Common myeloid progenitor, CD34-positive (primary cell): ENCODE measurements at regions not wholly inside any gene's neighbourhood (a gene's known extent, or its start where the extent isn't known, plus 50 kb on each side); places are given as distances from the start of the nearest gene placed in this dataset.

Source experiments
- CTCF ChIA-PET: fragments of 350-600 bp; sonication (Branson Sonifier 250); formaldehyde crosslinking; loops from one replicate; lab custom pipeline; 2021; ENCODE audit warnings: antibody characterized with exemption; lab: Charles Lee
- POLR2A ChIA-PET: fragments of 350-600 bp; sonication (Branson Sonifier 250); formaldehyde crosslinking; loops from one replicate; lab custom pipeline; 2021; ENCODE audit warnings: antibody characterized with exemption; lab: Charles Lee
- DNase-seq, 3 donors: peaks; one replicate each; pipeline versions ENCODE4 v3.0.0 to v3.0.0-alpha.2; 2013
- H3K27ac ChIP-seq, 2 experiments: 1 replicate in 1 of 2; 2 replicates in 1 of 2; pipeline ENCODE4 v1.7.0; 2013; ENCODE audit warnings: inconsistent platforms in 2 of 2, low read length in 2 of 2, mild to moderate bottlenecking in 2 of 2, low read depth in 1 of 2, moderate library complexity in 1 of 2; ENCODE audit not compliant: severe bottlenecking in 2 of 2, insufficient read depth in 1 of 2, poor library complexity in 1 of 2
- H3K27me3 ChIP-seq, 5 experiments: replicated peaks in 2 of 5; 1 replicate in 3 of 5; 2 replicates in 2 of 5; pipeline versions ENCODE4 v1.6.1 to v1.7.0; 2013; ENCODE audit warnings: low read length in 4 of 5, mild to moderate bottlenecking in 2 of 5, moderate library complexity in 2 of 5, inconsistent platforms in 1 of 5; ENCODE audit not compliant: insufficient read depth in 5 of 5, control insufficient read depth in 4 of 5
- H3K36me3 ChIP-seq, 4 experiments: 1 replicate in 2 of 4; 2 replicates in 2 of 4; pipeline versions ENCODE4 v1.6.1 to v1.7.0; 2013; ENCODE audit warnings: low read length in 3 of 4, control low read depth in 1 of 4, mild to moderate bottlenecking in 1 of 4; ENCODE audit not compliant: control insufficient read depth in 4 of 4, insufficient read depth in 4 of 4
- H3K4me1 ChIP-seq, 4 experiments: 1 replicate in 3 of 4; 2 replicates in 1 of 4; pipeline versions ENCODE4 v1.6.1 to v1.7.1; 2013; ENCODE audit warnings: low read length in 3 of 4, mild to moderate bottlenecking in 3 of 4, control low read depth in 1 of 4, inconsistent platforms in 1 of 4, moderate library complexity in 1 of 4; ENCODE audit not compliant: control insufficient read depth in 4 of 4, insufficient read depth in 4 of 4; ENCODE audit errors: control extremely low read depth in 1 of 4
- H3K4me3 ChIP-seq, 7 experiments: 1 replicate in 4 of 7; 2 replicates in 3 of 7; pipeline versions ENCODE4 v1.5.1 to v1.7.0; 2013; ENCODE audit warnings: mild to moderate bottlenecking in 7 of 7, low read length in 6 of 7, moderate library complexity in 6 of 7, inconsistent platforms in 2 of 7, low read depth in 2 of 7, control low read depth in 1 of 7; ENCODE audit not compliant: insufficient read depth in 4 of 7, control insufficient read depth in 1 of 7; ENCODE audit errors: extremely low read depth in 1 of 7
- H3K9me3 ChIP-seq, 5 experiments: 1 replicate in 4 of 5; 2 replicates in 1 of 5; pipeline versions ENCODE4 v1.6.1 to v1.7.1; 2013; ENCODE audit warnings: low read length in 4 of 5, mild to moderate bottlenecking in 2 of 5, inconsistent platforms in 1 of 5, low read depth in 1 of 5, moderate library complexity in 1 of 5; ENCODE audit not compliant: control insufficient read depth in 4 of 5, insufficient read depth in 2 of 5; ENCODE audit errors: control extremely low read depth in 1 of 5
- WGBS: methylation state at CpG from one replicate; pipeline ENCODE4 v1.1.5; 2013; ENCODE audit not compliant: insufficient coverage; 5-methylcytosine and 5-hydroxymethylcytosine counted together

- Histone ChIP-seq H3K27me3 (no peaks in the 10 kb centered on the region), H3K27ac (no peak overlapping the region), H3K4me1 (peaks cover 0 to 2% (median 0%) of the 10 kb centered on the region in 4 experiments), H3K9me3 (no peaks in the 10 kb centered on the region), H3K4me3 (no peak overlapping the region), H3K36me3 (no peaks in the 10 kb centered on the region)
- CTCF ChIA-PET, result interaction anchor here (0.6 to 2.0 kb wide), 2 partner anchors 8 to 12 kb away, joined by 3 to 9 read pairs; no protein-coding TSS in a partner anchor
- no peak for DNase-seq
- POLR2A ChIA-PET, result no interaction called here
- 100% methylated on average over 3 of the region's 3 CpGs for WGBS
Measured at GRCh38 chr16:79892278-79892677, 291.7 kb upstream of the MAF start.

- Histone ChIP-seq H3K9me3 (no peaks in the 10 kb centered on the region), H3K4me3 (no peak overlapping the region), H3K27ac (no peak overlapping the region), H3K4me1 (peaks cover 0 to 2% (median 0%) of the 10 kb centered on the region in 4 experiments), H3K27me3 (no peaks in the 10 kb centered on the region), H3K36me3 (no peaks in the 10 kb centered on the region)
- no peak for DNase-seq
- ChIA-PET POLR2A (no interaction called here), CTCF (interaction anchor here (2.0 kb wide), 1 partner anchor 9 kb away, joined by 9 read pairs; no protein-coding TSS in a partner anchor)
- 100% methylated on average over 3 of the region's 6 CpGs for WGBS
Measured at GRCh38 chr16:79891458-79891857, 290.9 kb upstream of the MAF start.

GRCh38 chr16:79887541-79888540 lies 287.3 kb upstream of the MAF start:
- no peak overlapping the region for H3K4me3 ChIP-seq
- WGBS, result 94% methylated on average over 6 of the region's 8 CpGs
- no peak for DNase-seq
- CTCF ChIA-PET, result no interaction called here
- no peaks in the 10 kb centered on the region for H3K9me3 ChIP-seq
- no peak overlapping the region for H3K27ac ChIP-seq
- peaks cover 0 to 2% (median 0%) of the 10 kb centered on the region in 4 experiments for H3K4me1 ChIP-seq
- H3K36me3 ChIP-seq, result no peaks in the 10 kb centered on the region
- POLR2A ChIA-PET, result no interaction called here
- H3K27me3 ChIP-seq, result no peaks in the 10 kb centered on the region

GRCh38 chr16:79885320-79885719 lies 284.8 kb upstream of the MAF start:
- 100% methylated on average over 5 of the region's 7 CpGs for WGBS

GRCh38 chr16:79883494-79883893 lies 283.0 kb upstream of the MAF start:
- POLR2A ChIA-PET, result no interaction called here
- DNase-seq, result no peak
- 100% methylated on average over 1 of the region's 4 CpGs for WGBS

More at GRCh38 chr16:79885320-79885719, 284.8 kb upstream of the MAF start:
- Histone ChIP-seq H3K4me3 (no peak overlapping the region), H3K9me3 (no peaks in the 10 kb centered on the region), H3K27me3 (no peaks in the 10 kb centered on the region), H3K27ac (no peak overlapping the region), H3K36me3 (no peaks in the 10 kb centered on the region), H3K4me1 (peaks cover 0 to 2% (median 0%) of the 10 kb centered on the region in 4 experiments)
- ChIA-PET POLR2A (no interaction called here), CTCF (no interaction called here)
- no peak for DNase-seq

GRCh38 chr16:79882340-79883005 lies 281.9 kb upstream of the MAF start:
- WGBS, result 100% methylated on average over 6 of the region's 8 CpGs

More at GRCh38 chr16:79883494-79883893, 283.0 kb upstream of the MAF start:
- Histone ChIP-seq H3K36me3 (no peaks in the 10 kb centered on the region), H3K4me3 (no peak overlapping the region), H3K4me1 (peaks cover 0 to 2% (median 0%) of the 10 kb centered on the region in 4 experiments), H3K27ac (no peak overlapping the region), H3K9me3 (no peaks in the 10 kb centered on the region), H3K27me3 (no peaks in the 10 kb centered on the region)
- CTCF ChIA-PET, result no interaction called here

More at GRCh38 chr16:79882340-79883005, 281.9 kb upstream of the MAF start:
- POLR2A ChIA-PET, result no interaction called here
- Histone ChIP-seq H3K27me3 (no peaks in the 10 kb centered on the region), H3K36me3 (no peaks in the 10 kb centered on the region), H3K27ac (no peak overlapping the region), H3K4me3 (no peak overlapping the region), H3K4me1 (peaks cover 0 to 2% (median 0%) of the 10 kb centered on the region in 4 experiments), H3K9me3 (no peaks in the 10 kb centered on the region)
- no peak for DNase-seq
- CTCF ChIA-PET, result interaction anchor here (0.6 kb wide), 1 partner anchor 19 kb away, joined by 3 read pairs; no protein-coding TSS in a partner anchor
